Activated CD4-positive, alpha-beta T cell treated with anti-CD3 and anti-CD28 coated beads, Interleukin-2, amount 50 U/mL, for 24 hours (primary cell): ENCODE measurements at regions not wholly inside any gene's neighbourhood (a gene's known extent, or its start where the extent isn't known, plus 50 kb on each side); places are given as distances from the start of the nearest gene placed in this dataset.

ENCODE experiments used
- DNase-seq, 2 donors: peaks; one replicate each; pipeline ENCODE4 v3.0.0-alpha.2; 2020; ENCODE audit warnings: low read depth in 1 of 2, low spot score in 1 of 2

GRCh38 chr3:152710549-152710948, 124.4 kb upstream of the P2RY1 start:
- no peak for DNase-seq

GRCh38 chr3:152713989-152714388, 120.9 kb upstream of the P2RY1 start:
- DNase-seq, result no peak

GRCh38 chr3:152714507-152714906, 120.4 kb upstream of the P2RY1 start:
- DNase-seq, result no peak

- no peak for DNase-seq
These were observed 117.7 kb upstream of the P2RY1 start for GRCh38 chr3:152717252-152717651.

GRCh38 chr3:152718810-152719209, 116.1 kb upstream of the P2RY1 start:
- DNase-seq, result no peak

GRCh38 chr3:152719264-152719663, 115.7 kb upstream of the P2RY1 start:
- DNase-seq, result no peak

GRCh38 chr3:152720951-152721718, 113.8 kb upstream of the P2RY1 start:
- no peak for DNase-seq

- no peak for DNase-seq
These were observed 110.7 kb upstream of the P2RY1 start for GRCh38 chr3:152724270-152724669.

GRCh38 chr3:152728231-152728980, 106.5 kb upstream of the P2RY1 start:
- no peak for DNase-seq

- DNase-seq, result no peak
These were observed 105.0 kb upstream of the P2RY1 start for GRCh38 chr3:152729906-152730305.

- DNase-seq, result no peak
These were observed 103.4 kb upstream of the P2RY1 start for GRCh38 chr3:152731511-152731910.

- DNase-seq, result no peak
These were observed 101.3 kb upstream of the P2RY1 start for GRCh38 chr3:152733584-152734119.

- no peak for DNase-seq
These were observed 97.7 kb upstream of the P2RY1 start for GRCh38 chr3:152737021-152737908.

- no peak for DNase-seq
These were observed 96.3 kb upstream of the P2RY1 start for GRCh38 chr3:152738656-152739055.

- DNase-seq, result no peak
These were observed 92.3 kb upstream of the P2RY1 start for GRCh38 chr3:152742368-152743347.

- no peak for DNase-seq
These were observed 89.3 kb upstream of the P2RY1 start for GRCh38 chr3:152745646-152746045.

GRCh38 chr3:152754303-152754702, 80.6 kb upstream of the P2RY1 start:
- DNase-seq, result no peak

GRCh38 chr3:152756807-152757206, 78.1 kb upstream of the P2RY1 start:
- no peak for DNase-seq

- no peak for DNase-seq
These were observed 74.8 kb upstream of the P2RY1 start for GRCh38 chr3:152760024-152760563.

GRCh38 chr3:152760591-152760990, 74.3 kb upstream of the P2RY1 start:
- DNase-seq, result no peak
